OCI-LY7 (cell line): ENCODE measurements at regions not wholly inside any gene's neighbourhood (a gene's known extent, or its start where the extent isn't known, plus 50 kb on each side); places are given as distances from the start of the nearest gene placed in this dataset.

Experiments
- BruUV-seq: library from RNA; stranded (reverse); fragments of 400-500 nt; replicated peaks from 2 replicates; lab custom pipeline; 2021; lab: Mats Ljungman, UMichigan
- CTCF ChIA-PET: fragments of 300-600 bp; sonication (Branson Sonifier 250); formaldehyde crosslinking; loops from one replicate; lab custom pipeline; 2022; ENCODE audit warnings: antibody characterized with exemption; ENCODE audit not compliant: unreplicated experiment; lab: Charles Lee
- POLR2A ChIA-PET: fragments of 300-600 bp; sonication (Branson Sonifier 250); formaldehyde crosslinking; loops from one replicate; lab custom pipeline; 2022; ENCODE audit warnings: antibody characterized with exemption; lab: Charles Lee
- DNase-seq: peaks from one replicate; pipeline ENCODE4 v3.0.0-alpha.2; 2015; ENCODE audit warnings: low spot score
- H2AFZ ChIP-seq: fragments of 200-600 bp; sonication (generic), shearing (Covaris generic); 2 replicates; pipeline ENCODE4 v1.6.1; 2014; ENCODE audit warnings: mild to moderate bottlenecking, antibody characterized with exemption, low read length, moderate library complexity
- H3K27ac ChIP-seq: fragments of 200-600 bp; sonication (generic); 2 replicates; pipeline ENCODE4 v1.5.1; 2014; ENCODE audit warnings: mixed run types, low read depth, mild to moderate bottlenecking, moderate library complexity, low read length, inconsistent platforms; ENCODE audit not compliant: poor library complexity, severe bottlenecking
- H3K36me3 ChIP-seq: fragments of 200-600 bp; sonication (generic); 2 replicates; pipeline ENCODE4 v1.6.1; 2014; ENCODE audit warnings: mild to moderate bottlenecking, antibody characterized with exemption, low read length, moderate library complexity, mixed read lengths; ENCODE audit not compliant: insufficient read depth
- H3K4me1 ChIP-seq: fragments of 200-600 bp; sonication (generic); 2 replicates; pipeline ENCODE4 v1.5.1; 2014; ENCODE audit warnings: mild to moderate bottlenecking, low read length; ENCODE audit not compliant: insufficient read depth, poor library complexity, severe bottlenecking
- H3K4me2 ChIP-seq: fragments of 200-600 bp; sonication (generic); 2 replicates; pipeline ENCODE4 v1.6.1; 2014; ENCODE audit warnings: mild to moderate bottlenecking, low read length
- H3K4me3 ChIP-seq: fragments of 200-600 bp; sonication (generic); 2 replicates; pipeline ENCODE4 v1.5.1; 2014; ENCODE audit warnings: mild to moderate bottlenecking, low read depth, low read length; ENCODE audit not compliant: poor library complexity, severe bottlenecking
- H3K79me2 ChIP-seq: fragments of 200-600 bp; sonication (generic); 2 replicates; pipeline ENCODE4 v1.6.1; 2016; ENCODE audit warnings: low read depth, mild to moderate bottlenecking, low read length, moderate library complexity, mixed read lengths; ENCODE audit not compliant: insufficient read depth
- H3K9me2 ChIP-seq: fragments of 200-600 bp; sonication (generic); 2 replicates; pipeline ENCODE4 v1.6.1; 2016; ENCODE audit warnings: mild to moderate bottlenecking, low read length, mixed read lengths; ENCODE audit not compliant: insufficient read depth
- H3K9me3 ChIP-seq: fragments of 200-600 bp; sonication (generic); 2 replicates; pipeline ENCODE4 v1.6.1; 2014; ENCODE audit warnings: mild to moderate bottlenecking, mixed run types, low read length, mixed read lengths
- H4K20me1 ChIP-seq: fragments of 200-600 bp; sonication (generic); 2 replicates; pipeline ENCODE4 v1.6.1; 2014; ENCODE audit warnings: mild to moderate bottlenecking, antibody characterized with exemption, low read length, moderate library complexity, mixed read lengths; ENCODE audit not compliant: insufficient read depth
- CTCF ChIP-seq: fragments of 200-600 bp; sonication (generic); conservative IDR thresholded peaks from 2 replicates; pipeline ENCODE4 v1.5.1; 2014; ENCODE audit warnings: mild to moderate bottlenecking, antibody characterized with exemption, low read length, moderate library complexity, mixed read lengths
- EZH2phosphoT487 ChIP-seq: fragments of 200-600 bp; sonication (generic); IDR thresholded peaks from 2 replicates; pipeline ENCODE4 v1.6.1; 2018; ENCODE audit warnings: low read depth, borderline replicate concordance, mild to moderate bottlenecking, mixed run types, antibody characterized with exemption, low read length, moderate library complexity, mixed read lengths
- intact Hi-C: fragments of 100-400 bp; cut with micrococcal nuclease; formaldehyde crosslinking; loops from one replicate; pipeline ENCODE4 v1.10.0; 2022; ENCODE audit not compliant: unreplicated experiment

DNA sequence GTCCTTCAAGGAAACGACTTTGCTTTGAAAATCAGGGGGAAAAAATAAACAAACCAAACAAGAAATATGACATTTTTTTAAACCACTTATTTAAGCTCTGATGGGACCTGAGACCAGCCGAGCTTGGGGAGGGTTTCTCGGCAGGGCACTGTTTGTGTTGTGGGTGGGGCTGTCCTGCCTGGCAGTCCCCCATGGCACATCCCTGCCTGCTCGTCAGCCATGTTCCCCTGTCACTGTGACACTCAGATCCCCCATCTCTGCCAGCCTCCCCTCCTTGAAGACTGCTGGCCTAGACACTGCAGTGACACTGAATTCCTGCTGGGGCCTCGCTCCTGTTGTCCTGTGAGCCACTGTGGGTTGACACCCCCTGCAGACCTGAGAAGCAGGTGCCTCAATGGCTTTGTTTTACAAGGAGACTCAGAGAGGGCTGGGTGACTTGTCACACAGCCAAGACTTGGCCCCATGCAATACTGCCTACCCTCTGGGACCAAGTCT lies 95.1 kb upstream of the PTPN1 start:
- no peak overlapping the region for H3K4me3 ChIP-seq
- no peaks in the 10 kb centered on the region for H3K79me2 ChIP-seq
- no peak overlapping the region for H3K27ac ChIP-seq
- no peak overlapping the region for H2AFZ ChIP-seq
- H3K4me2 ChIP-seq, result no peak overlapping the region
- BruUV-seq, result no TSS peak
- no peaks in the 10 kb centered on the region for H3K4me1 ChIP-seq
- intact Hi-C loops, result no loop called here
- no peaks in the 10 kb centered on the region for H3K9me2 ChIP-seq
- DNase-seq, result no peak
- H4K20me1 ChIP-seq, result no peaks in the 10 kb centered on the region
- H3K9me3 ChIP-seq, result no peaks in the 10 kb centered on the region
- POLR2A ChIA-PET, result interaction anchor here (0.6 kb wide), 1 partner anchor 402 kb away, joined by 3 read pairs; no protein-coding TSS in a partner anchor
- H3K36me3 ChIP-seq, result no peaks in the 10 kb centered on the region
- CTCF ChIA-PET, result no interaction called here
- TF ChIP-seq CTCF, result no peak
- TF ChIP-seq EZH2phosphoT487, result no peak

GRCh38 chr20:50415516-50416268 lies 94.5 kb upstream of the PTPN1 start:
- Histone ChIP-seq H3K4me3 (no peak overlapping the region), H3K36me3 (no peaks in the 10 kb centered on the region), H2AFZ (no peak overlapping the region), H3K4me2 (no peak overlapping the region), H3K79me2 (no peaks in the 10 kb centered on the region), H3K27ac (no peak overlapping the region), H4K20me1 (no peaks in the 10 kb centered on the region), H3K4me1 (no peaks in the 10 kb centered on the region), H3K9me2 (no peaks in the 10 kb centered on the region), H3K9me3 (no peaks in the 10 kb centered on the region)
- no peak for DNase-seq
- intact Hi-C loops, result no loop called here
- TF ChIP-seq CTCF (no peak), EZH2phosphoT487 (no peak)
- BruUV-seq, result no TSS peak
- ChIA-PET POLR2A (no interaction called here), CTCF (no interaction called here)

DNA sequence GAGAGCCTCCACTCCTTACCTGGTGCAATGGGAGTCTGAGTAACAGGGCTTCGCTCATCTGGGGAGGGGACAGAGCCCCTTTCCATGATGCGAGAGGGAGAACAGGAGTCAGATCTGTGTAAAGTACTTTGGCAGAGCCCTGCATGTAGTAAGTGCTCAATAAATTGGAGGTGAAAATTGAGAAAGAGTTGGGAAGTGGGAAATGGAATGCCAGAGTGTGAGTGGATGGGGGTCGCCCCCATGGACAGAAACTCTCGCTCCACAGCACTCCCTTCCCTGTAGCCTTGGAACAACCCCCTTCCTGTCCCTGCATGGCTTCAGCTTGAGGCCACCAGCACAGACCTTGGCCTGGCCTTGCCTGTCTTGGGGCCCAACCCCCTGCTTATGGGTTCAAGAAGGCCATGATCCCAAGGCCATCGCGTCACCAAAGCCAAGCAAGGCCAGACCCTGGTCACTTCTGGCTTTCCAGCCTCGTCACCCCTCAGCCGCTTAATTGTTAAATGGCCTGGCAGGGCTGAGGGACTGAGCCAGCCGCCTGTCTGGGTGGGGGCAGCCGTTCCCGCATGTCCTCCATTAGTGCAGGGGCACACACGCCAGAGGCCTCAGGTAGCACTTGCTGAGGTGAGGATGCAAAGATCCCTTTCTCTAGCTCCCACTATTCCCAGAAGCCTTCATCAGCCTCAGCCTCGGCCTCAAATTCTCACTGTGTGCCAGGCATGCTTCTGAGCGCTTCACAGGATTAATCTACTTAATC lies 93.7 kb upstream of the PTPN1 start:
- Histone ChIP-seq H3K4me1 (no peaks in the 10 kb centered on the region), H3K27ac (no peak overlapping the region), H4K20me1 (no peaks in the 10 kb centered on the region), H2AFZ (no peak overlapping the region), H3K9me2 (no peaks in the 10 kb centered on the region), H3K9me3 (no peaks in the 10 kb centered on the region), H3K4me2 (no peak overlapping the region), H3K79me2 (no peaks in the 10 kb centered on the region), H3K4me3 (no peak overlapping the region), H3K36me3 (no peaks in the 10 kb centered on the region)
- ChIA-PET POLR2A (no interaction called here), CTCF (no interaction called here)
- BruUV-seq, result no TSS peak
- DNase-seq, result no peak
- TF ChIP-seq CTCF, result no peak
- TF ChIP-seq EZH2phosphoT487, result no peak
- intact Hi-C loops, result no loop called here
